Ovary (tissue), 3 donors: ENCODE measurements at regions not wholly inside any gene's neighbourhood (a gene's known extent, or its start where the extent isn't known, plus 50 kb on each side); places are given as distances from the start of the nearest gene placed in this dataset.
"Not testable (repeated sequence)": the region's sequence is repeated elsewhere in the genome, so short reads cannot be mapped to it uniquely, and the experiment has no call there.

Source experiments
- EP300 ChIP-seq: sonication (generic); formaldehyde crosslinking; IDR thresholded peaks from one replicate; pipeline ENCODE4 v1.6.1; 2017; ENCODE audit warnings: antibody characterized with exemption
- POLR2A ChIP-seq: fragments of 450-650 bp; IDR thresholded peaks from one replicate; pipeline ENCODE4 v1.6.1; 2017; ENCODE audit warnings: antibody characterized with exemption, mild to moderate bottlenecking, moderate library complexity
- TF ChIP-seq, protein P1 (sequence below), 3 donors: fragments of 450-650 bp in 2 of 3; fragments of 200-600 bp in 1 of 3; IDR thresholded peaks; one replicate each; pipeline versions ENCODE4 v1.5.1 to v1.8.0; 2016 to 2022; ENCODE audit warnings: antibody characterized with exemption in 3 of 3, mild to moderate bottlenecking in 1 of 3
- donor health status: DM: no; HTN: no; CAD: no.

DNA sequence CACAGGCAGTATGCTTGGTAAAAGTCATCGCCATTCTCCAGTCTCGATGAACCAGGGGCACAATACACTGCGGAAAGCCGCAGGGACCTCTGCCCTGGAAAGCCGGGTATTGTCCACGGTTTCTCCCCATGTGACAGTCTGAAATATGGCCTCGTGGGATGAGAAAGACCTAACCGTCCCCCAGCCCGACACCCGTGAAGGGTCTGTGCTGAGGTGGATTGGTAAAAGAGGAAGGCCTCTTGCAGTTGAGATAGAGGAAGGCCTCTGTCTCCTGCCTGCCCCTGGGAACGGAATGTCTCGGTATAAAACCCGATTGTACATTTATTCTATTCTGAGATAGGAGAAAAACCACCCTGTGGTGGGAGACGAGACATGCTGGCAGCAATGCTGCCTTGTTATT lies 149.1 kb downstream of the TMEM121 start:
- TF ChIP-seq, protein P1, sequence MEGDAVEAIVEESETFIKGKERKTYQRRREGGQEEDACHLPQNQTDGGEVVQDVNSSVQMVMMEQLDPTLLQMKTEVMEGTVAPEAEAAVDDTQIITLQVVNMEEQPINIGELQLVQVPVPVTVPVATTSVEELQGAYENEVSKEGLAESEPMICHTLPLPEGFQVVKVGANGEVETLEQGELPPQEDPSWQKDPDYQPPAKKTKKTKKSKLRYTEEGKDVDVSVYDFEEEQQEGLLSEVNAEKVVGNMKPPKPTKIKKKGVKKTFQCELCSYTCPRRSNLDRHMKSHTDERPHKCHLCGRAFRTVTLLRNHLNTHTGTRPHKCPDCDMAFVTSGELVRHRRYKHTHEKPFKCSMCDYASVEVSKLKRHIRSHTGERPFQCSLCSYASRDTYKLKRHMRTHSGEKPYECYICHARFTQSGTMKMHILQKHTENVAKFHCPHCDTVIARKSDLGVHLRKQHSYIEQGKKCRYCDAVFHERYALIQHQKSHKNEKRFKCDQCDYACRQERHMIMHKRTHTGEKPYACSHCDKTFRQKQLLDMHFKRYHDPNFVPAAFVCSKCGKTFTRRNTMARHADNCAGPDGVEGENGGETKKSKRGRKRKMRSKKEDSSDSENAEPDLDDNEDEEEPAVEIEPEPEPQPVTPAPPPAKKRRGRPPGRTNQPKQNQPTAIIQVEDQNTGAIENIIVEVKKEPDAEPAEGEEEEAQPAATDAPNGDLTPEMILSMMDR (IDR thresholded peaks at IDR 0.05): not testable (repeated sequence)
- not testable (repeated sequence) for TF ChIP-seq POLR2A, EP300
